Breast epithelium (tissue), 3 donors: ENCODE measurements at regions not wholly inside any gene's neighbourhood (a gene's known extent, or its start where the extent isn't known, plus 50 kb on each side); places are given as distances from the start of the nearest gene placed in this dataset.

Experiments used
- POLR2A ChIP-seq: fragments of 450-650 bp; IDR thresholded peaks from one replicate; pipeline ENCODE4 v1.6.1; 2016; ENCODE audit warnings: antibody characterized with exemption, mild to moderate bottlenecking, moderate library complexity
- TF ChIP-seq, protein P1 (sequence below), 3 donors: fragments of 450-650 bp; IDR thresholded peaks; one replicate each; pipeline ENCODE4 v1.5.1; 2016 to 2017; ENCODE audit warnings: antibody characterized with exemption in 3 of 3, mild to moderate bottlenecking in 3 of 3, moderate library complexity in 3 of 3

GRCh38 chr7:46970131-46970430, 611.8 kb downstream of the TNS3 start:
- TF ChIP-seq, protein P1, sequence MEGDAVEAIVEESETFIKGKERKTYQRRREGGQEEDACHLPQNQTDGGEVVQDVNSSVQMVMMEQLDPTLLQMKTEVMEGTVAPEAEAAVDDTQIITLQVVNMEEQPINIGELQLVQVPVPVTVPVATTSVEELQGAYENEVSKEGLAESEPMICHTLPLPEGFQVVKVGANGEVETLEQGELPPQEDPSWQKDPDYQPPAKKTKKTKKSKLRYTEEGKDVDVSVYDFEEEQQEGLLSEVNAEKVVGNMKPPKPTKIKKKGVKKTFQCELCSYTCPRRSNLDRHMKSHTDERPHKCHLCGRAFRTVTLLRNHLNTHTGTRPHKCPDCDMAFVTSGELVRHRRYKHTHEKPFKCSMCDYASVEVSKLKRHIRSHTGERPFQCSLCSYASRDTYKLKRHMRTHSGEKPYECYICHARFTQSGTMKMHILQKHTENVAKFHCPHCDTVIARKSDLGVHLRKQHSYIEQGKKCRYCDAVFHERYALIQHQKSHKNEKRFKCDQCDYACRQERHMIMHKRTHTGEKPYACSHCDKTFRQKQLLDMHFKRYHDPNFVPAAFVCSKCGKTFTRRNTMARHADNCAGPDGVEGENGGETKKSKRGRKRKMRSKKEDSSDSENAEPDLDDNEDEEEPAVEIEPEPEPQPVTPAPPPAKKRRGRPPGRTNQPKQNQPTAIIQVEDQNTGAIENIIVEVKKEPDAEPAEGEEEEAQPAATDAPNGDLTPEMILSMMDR (IDR thresholded peaks at IDR 0.05): no peak
- TF ChIP-seq POLR2A: no peak
